Activated T-cell treated with anti-CD3 and anti-CD28 coated beads for 24 hours (primary cell): ENCODE measurements at regions not wholly inside any gene's neighbourhood (a gene's known extent, or its start where the extent isn't known, plus 50 kb on each side); places are given as distances from the start of the nearest gene placed in this dataset.

ENCODE experiments used
- DNase-seq: peaks from one replicate; pipeline ENCODE4 v3.0.0-alpha.2; 2020; ENCODE audit warnings: low read depth

GRCh38 chr18:38900031-38900430, 1334.4 kb upstream of the CELF4 start:
- DNase-seq: no peak

GRCh38 chr18:38899252-38899651, 1333.7 kb upstream of the CELF4 start:
- no peak for DNase-seq

GRCh38 chr18:38898167-38898566, 1332.6 kb upstream of the CELF4 start:
- DNase-seq: no peak

DNA sequence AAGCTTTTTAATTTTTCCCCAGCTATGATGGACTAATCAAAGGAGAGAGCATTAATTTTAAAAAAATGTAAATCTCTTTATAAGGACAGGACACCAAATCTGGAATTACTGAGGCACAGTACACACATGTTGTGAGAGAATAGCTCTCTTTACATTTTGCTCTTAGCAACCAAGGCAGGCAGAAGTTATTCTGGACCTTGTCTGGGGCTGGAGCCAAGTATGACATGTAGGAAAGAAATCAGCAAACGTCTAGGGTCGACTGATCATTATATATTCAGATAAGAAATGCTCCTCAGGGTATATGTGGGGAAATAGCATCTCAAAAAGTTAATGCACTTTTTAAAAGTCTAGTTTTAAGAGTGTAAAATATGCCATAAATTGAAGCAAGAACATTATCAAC, 1330.0 kb upstream of the CELF4 start:
- DNase-seq: no peak

DNA sequence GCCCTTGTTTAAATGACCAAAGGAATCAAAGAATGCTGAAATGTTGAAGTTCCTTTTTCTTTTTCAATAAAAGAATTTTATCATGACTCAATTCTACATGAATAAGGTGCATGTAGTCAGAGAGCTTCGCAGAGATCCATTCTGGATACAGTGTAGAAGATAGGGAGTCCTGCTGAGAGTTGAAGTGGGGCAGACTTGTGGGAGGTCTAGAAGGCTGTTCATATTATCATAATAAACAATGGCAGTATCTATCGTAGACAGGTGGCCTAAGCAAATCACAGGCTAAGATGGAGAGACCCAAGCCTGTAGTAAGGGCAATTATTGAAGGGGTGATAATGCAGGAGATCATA, 1322.0 kb upstream of the CELF4 start:
- DNase-seq: no peak

- DNase-seq: no peak
Observed at GRCh38 chr18:38886861-38887670, 1321.5 kb upstream of the CELF4 start.

DNA sequence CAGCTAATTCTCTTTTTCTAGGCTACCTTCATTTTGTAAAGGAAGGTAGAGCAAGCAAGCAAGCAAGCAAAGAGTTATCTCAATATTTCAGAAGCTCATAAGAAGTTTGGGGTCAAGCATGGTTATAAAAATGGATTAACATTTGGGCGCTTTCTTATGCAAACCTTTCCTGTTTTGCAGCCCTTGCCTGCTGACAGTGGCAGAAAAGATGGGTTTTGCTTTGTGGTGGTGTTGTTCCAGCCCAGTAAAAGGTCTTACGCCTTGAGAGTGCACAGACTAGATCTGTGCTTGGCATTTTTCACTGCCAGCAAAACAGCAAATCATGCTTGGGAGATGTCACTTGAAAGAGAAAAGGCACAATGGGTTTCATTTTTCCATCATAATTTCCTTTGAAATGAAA, 1320.6 kb upstream of the CELF4 start:
- DNase-seq: no peak

GRCh38 chr18:38884050-38884449, 1318.5 kb upstream of the CELF4 start:
- no peak for DNase-seq

DNA sequence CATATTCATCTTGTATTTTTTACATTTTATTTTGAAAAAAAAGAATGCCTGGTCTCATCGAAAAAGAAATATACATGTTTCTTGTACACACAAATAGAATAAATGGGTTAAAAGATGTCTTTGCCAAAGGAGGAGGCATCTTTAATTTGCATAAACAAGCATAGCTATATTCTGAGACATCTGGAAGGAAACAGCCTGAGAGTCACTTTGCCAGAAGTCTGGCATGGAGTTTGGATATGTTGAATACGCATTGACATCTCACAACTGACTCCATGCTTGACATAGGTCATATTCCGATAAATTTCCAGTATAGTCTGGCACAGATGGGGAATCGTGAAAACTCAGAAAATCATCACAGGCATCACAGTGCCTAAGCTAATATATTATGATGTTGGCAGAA, 1317.5 kb upstream of the CELF4 start:
- no peak for DNase-seq

GRCh38 chr18:38879871-38880270, 1314.3 kb upstream of the CELF4 start:
- no peak for DNase-seq

- DNase-seq: no peak
Observed at GRCh38 chr18:38872342-38872741, 1306.7 kb upstream of the CELF4 start.

DNA sequence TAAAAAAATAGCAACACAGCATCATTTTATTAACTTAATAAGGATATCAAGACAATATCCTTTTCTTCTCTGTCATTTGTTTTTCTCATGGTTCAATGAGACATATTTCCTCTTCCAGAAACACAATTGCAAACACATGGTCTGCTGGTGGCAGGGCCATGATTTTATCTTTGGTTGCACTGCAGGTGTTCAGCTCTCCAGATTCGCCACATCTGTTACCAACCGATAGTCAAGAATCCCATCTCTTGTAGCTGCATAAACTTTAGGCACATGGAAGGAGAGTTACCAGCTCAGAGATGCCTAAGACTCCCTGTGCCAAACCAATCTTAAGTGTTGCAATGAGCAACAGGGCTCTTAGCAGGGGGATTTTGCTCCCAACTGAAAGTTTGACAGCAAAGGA, 1303.2 kb upstream of the CELF4 start:
- no peak for DNase-seq

GRCh38 chr18:38867680-38868079, 1302.1 kb upstream of the CELF4 start:
- DNase-seq: no peak

DNA sequence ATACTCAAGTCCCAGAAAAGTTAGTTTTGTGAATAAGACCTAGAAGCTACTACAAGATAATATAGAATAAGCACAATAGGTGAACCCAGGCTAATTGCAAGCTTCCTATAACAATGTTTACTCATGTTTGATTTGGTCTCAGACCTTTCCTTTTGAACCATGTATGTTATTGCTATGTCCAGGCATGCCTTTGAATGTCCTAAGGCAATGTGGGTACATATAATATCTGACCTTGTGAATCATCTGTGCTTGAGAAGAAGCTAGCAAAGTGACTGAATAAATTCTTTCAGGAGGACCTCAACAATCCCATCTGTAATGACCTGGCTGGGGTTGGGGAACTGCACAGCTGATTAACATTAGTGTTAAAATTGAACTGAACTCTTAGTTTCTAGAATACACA, 1285.9 kb upstream of the CELF4 start:
- no peak for DNase-seq

DNA sequence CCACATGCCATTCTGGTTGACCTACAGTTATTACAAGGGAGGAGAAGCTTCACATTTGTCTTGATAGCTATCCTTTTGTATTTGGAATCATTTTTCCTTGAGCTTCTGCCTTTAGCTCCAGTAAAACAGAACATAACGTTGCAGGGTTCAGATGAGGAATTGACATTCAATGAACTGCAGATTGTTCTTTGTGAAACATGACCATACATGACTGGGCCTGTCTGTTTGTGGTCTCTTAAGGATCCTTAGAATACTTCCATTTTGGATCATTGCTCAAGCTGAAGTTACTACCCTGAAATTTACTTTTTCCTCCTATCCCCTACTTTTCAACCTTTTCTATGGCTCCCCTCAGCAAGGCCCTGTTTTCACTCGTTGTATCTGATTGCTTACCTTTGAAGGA, 1281.7 kb upstream of the CELF4 start:
- no peak for DNase-seq

- no peak for DNase-seq
Observed at GRCh38 chr18:38843291-38843690, 1277.7 kb upstream of the CELF4 start.

- DNase-seq: no peak
Observed at GRCh38 chr18:38826247-38826646, 1260.6 kb upstream of the CELF4 start.

- no peak for DNase-seq
Observed at GRCh38 chr18:38811209-38811608, 1245.6 kb upstream of the CELF4 start.

DNA sequence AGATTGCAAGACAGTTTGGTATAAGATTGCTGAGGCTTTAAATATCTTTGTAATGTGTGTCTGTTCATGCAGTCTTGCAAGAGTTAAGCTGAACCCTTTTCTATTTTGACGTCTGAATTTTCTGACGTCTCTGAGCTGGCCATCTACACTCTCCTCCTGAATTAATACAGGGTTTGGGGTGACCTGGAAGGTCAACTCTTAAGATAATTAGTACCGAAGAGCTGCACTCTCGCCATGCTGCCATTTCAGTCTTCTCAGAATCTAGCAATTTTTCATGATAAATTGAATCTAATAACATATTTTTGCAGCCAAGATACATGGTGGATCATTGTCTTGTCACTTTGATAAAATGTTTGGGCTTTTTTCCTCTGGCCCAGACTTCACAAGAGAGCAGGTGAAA, 1245.2 kb upstream of the CELF4 start:
- no peak for DNase-seq

DNA sequence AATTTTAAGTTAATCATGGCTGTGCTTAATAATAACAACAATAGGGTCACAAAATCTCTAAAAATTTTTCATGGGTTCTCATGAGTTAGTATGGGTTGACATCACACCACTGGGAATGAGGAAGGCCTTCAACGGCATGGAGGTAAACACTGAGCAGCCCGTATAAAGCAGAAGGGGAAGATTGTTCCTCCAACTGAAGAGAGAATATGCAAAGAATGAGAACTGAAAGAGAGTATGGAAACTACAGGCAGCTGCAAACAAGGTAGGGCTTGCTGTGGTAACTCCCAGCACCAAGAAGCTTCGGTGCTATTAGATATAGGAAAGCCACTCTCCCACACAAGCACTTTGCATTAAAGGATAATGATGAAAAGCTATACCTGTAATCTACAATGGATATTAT, 1242.3 kb upstream of the CELF4 start:
- no peak for DNase-seq

- no peak for DNase-seq
Observed at GRCh38 chr18:38805256-38805655, 1239.7 kb upstream of the CELF4 start.

DNA sequence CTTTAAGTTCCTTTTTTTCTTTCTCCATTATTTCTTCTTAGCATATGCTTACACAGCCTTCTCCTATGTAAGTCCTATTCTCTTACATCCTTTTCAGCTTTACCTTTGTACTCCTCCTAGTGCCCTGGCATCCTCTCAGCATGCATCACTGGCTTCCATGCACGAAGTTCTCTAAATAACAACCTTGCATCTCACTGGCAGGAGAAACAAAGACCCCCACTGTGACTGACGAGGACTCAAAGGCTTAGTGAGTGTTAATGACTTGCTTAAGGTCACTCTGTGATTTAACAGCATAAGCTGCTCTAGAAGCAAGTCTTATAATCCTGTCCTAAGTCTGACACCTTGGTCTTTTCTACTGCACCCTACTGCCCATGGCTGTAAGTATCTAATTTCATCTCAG, 1236.0 kb upstream of the CELF4 start:
- DNase-seq: no peak

DNA sequence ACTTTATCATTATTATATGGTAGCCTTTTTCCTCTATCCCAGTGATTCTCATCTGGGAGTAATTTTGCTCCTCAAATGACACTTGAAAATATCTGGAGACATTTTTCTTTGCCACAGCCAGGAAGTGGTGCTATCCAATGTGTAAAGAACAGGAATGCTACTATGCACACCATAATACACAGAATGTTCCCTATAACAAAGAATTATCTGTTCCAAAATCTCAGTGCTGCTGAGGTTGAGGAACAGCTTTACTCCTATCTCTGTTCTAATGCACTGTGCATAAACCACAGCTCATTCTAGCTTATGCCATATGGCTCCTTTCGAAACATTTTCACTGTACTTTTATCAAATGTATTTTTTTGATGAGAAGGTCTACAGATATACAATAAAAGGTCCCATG, 1231.2 kb upstream of the CELF4 start:
- DNase-seq: no peak

DNA sequence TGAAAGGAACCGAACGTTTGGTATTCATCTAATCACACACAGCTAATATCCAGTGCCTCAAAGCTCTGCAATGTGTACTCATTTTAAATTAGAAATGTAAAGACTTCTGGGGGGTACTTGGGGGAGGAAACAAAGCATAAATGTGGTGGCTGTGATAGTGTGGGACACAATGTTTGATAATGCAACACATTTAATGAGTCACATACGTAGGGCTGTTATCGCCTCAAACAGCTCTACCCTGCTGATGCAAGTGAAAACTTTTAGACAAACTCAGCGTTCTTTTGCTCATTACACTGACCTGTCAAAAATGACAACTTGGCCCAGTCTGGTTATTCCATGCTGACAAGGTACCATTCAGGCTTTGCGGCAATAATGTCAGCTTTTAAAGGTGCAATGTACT, 1227.1 kb upstream of the CELF4 start:
- no peak for DNase-seq

DNA sequence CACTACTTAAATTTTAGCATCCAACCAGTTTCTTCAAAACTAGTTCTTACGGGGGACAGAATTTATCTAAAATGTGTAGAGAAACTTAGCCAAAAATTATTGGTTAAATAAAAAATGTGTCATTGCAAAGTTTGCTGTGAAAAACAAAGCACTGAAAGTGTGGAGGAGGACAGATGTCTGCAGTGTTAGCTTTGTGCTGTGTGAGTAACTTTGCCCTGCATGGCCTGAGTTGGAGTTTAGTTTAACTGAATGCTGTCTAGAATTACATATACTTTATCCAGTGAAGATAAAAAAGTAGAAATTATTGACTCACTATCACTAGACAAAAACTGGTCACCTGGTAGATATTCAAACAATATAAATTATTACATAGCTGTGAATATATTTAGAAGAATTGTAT, 1225.2 kb upstream of the CELF4 start:
- DNase-seq: no peak
